ENCODE measurements at regions not wholly inside any gene's neighbourhood (a gene's known extent, or its start where the extent isn't known, plus 50 kb on each side); places are given as distances from the start of the nearest gene placed in this dataset.

- no peak for TF ChIP-seq CTCF (IDR thresholded peaks at IDR 0.05)
- TF ChIP-seq POLR2A (IDR thresholded peaks at IDR 0.05) = no peak
- TF ChIP-seq EP300 (IDR thresholded peaks at IDR 0.05) = no peak
- no peak for TF ChIP-seq POLR2AphosphoS5 (IDR thresholded peaks at IDR 0.05)
Observed at GRCh38 chr9:90441814-90442213, 200.8 kb downstream of the DIRAS2 start.

Data from gastroesophageal sphincter (tissue), 3 donors.